NCI-H2029 treated with DMSO at 0.1 percent for 48 hours (cell line): ENCODE measurements at regions not wholly inside any gene's neighbourhood (a gene's known extent, or its start where the extent isn't known, plus 50 kb on each side); places are given as distances from the start of the nearest gene placed in this dataset.
"Not testable (repeated sequence)": the region's sequence is repeated elsewhere in the genome, so short reads cannot be mapped to it uniquely, and the experiment has no call there.

ENCODE experiments used
- DNase-seq: peaks from one replicate; lab custom pipeline; 2025; lab: John Stamatoyannopoulos, UW

DNA sequence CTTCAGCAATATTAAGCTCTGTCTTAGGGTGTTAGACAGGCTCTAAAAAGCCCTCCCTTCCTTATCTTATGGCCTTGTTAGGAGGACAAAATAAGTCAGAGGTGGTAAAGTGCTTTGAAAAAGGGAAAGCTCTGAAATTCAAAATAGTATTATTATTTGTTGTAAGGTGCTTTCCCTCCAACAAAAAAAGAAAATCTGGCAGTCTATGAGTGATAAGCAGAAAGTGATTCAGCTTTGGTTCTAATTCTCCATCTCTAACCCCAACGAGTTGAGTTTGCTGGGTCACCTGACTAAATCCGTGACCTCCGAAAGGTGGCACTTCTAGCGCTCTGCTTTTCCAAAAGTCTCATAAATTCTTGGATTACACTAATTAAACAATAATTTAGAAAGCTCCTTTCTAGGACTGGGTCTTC lies 305.1 kb downstream of the BCL2L11 start:
- DNase-seq: not testable (repeated sequence)

DNA sequence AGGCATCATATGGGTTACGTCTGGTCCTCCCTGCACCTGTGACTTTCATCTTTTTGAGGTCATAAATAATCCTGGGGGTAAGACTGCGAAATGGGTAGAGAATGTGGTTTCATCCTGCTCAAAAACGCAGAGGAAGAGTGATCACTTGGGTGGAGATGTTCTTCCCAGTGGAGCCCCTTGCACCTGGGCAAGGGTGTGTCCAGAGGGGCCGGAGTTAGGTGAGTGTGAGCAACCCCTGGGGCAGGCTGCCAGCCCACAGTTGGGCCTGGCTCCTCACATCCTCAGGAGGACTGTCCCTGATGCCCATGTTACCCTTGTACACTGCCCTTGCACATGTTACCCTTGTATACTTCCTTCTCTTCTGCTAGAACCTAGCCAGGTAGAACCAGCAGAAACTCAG lies 306.6 kb downstream of the BCL2L11 start:
- not testable (repeated sequence) for DNase-seq

DNA sequence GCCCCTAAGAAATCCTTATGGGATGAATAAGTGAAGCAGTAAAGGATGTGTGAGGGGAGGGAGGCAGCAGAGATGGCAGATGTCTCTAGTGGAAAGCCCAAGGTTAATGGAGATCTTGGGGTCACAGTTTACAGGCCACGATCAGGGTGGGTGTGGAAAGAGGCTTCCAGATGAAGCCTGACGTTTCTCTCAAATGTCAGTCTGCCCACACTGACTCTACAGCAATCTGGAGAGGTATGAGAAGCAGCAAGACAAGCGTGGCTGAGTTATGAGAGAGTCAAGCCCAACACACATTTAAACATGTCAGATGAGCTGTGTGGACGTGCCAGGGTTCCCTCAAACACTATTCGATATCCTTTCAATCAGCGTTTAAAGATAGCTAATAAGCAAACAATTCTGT lies 308.2 kb downstream of the BCL2L11 start:
- DNase-seq: not testable (repeated sequence)

DNA sequence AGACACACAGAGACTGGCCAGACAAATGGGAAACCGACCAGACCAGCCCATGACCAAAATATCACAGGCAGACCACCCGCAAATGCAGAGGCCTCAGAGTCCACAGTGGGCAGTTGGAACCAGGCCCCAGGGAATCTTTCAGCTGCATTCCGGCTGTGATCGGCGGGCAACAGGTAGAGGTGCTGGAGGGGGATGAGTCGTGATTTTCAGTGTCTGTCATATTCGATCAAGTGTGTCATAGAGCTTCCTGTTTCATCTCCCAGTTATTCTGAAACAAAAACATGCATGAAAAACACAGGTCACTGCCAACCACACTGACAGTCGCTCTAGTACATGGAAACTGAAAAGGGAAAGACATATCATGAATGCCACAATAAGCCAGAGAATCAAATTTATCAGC lies 308.6 kb downstream of the BCL2L11 start:
- not testable (repeated sequence) for DNase-seq

DNA sequence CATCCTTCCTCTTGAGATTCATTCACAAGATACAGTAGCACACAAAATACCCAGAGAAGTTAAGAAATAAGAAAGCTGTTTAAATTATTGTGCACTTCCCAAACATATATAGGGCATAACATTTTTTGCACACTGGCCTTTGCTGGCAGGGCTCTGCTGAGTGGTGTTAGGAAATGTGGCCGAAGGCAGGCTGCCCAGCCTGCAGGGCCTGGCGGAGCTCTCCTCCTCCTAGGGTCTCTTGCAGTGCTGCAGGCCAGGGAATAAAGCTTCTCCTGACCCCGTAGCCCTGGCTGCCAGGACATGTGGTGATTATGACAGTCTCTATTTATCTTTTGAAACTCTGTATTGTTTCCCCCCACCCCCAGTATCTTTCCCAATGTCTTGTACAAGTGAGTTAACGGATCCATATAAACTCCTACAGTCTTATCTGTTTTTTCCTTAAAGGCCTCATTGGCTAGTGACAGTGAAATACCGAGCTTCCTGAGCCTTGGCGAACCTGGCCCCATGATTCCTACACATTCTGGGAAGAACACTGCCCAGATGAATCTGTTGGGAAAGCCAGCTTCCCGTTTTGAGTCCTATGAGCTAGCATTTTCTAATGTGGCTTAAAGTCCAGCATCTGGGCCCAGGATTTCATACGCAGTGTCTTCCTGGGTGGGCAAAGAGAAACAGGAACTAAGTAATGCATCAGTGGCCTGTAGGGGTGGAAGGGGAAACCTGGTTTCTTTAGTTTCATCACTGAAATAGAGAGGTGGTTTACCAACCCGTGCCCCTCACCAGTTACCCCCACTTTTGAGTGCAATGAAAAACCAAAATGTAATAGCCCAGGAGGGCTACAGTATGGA lies 310.3 kb downstream of the BCL2L11 start:
- not testable (repeated sequence) for DNase-seq

DNA sequence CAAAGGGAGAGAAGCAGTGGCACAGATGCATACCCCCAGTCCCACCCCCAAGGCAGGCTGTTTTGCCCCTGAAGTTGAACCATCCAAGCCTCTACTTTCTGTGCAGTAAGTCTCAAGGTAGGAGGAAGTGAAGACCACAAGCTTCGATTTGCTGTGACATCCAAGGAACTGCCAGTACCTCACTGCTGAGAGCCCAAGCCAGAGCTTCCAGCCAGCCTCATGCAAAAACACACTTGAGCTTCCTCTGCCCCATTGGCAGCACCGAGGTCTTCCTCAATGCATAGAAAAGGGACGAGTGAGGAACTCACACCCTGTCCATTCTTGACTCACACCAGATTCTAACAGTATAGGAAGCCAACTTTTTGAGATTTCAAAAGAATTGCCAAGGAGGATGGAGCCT lies 311.7 kb downstream of the BCL2L11 start:
- not testable (repeated sequence) for DNase-seq

DNA sequence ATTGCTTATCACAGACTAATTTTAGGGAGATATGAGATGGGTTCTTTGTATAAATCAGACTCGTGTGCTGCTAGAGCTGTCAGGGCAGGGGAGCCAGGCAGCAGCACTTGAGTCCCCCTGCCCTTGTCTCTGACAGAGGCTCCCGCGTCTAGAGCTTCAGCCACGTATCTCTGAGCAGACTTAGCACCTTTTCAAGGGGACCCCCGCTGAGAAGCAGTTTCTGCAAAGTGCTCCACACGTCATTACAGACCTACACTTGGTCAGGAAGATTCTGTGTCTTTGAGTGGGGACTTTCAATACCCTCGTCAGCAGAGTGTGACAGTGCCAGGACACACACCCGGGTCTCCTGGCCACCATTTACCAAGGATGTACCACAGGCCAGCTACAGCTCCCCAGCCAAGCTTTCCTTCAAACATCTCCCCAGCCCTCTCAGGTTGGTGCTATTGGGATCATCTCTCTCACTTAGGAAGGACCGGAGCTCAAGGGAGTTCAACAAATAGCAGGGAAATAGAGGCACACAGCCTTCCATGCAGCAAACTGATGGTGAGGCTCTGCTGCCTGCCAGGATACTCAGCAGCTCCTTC lies 312.3 kb downstream of the BCL2L11 start:
- not testable (repeated sequence) for DNase-seq

DNA sequence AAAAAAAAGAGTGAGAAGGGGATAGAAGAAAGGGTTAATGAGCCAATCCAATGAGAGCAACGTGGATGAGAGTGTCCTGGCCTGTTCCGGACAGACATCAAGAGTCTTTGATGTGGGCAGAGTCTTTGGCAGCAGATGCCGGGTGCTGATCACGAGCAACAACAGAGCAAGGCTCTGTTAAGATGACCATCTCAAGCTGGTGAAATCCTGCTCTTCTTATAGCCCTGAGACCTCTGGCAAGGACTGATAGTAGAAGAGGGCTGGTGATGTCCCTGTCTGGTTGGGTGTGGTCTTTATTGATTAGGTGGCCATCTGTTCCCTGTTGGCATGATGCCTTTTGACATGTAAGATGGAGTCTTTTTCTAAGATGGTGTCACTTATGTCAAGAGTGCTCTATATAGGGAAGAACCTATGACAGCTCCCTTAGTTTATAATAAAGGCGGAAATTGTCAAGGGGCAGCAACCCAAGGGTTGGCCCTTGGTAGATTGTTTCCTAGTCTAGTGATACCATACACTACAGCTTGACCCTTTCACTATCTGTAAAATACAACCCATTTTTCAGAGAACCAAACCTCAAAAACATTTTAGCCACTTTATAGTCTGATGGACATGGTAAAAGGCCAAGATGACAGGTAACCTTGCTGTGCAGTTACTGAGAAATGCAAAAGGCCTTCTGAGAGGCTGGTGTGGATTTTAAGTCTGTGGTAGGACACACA lies 313.3 kb downstream of the BCL2L11 start:
- not testable (repeated sequence) for DNase-seq

DNA sequence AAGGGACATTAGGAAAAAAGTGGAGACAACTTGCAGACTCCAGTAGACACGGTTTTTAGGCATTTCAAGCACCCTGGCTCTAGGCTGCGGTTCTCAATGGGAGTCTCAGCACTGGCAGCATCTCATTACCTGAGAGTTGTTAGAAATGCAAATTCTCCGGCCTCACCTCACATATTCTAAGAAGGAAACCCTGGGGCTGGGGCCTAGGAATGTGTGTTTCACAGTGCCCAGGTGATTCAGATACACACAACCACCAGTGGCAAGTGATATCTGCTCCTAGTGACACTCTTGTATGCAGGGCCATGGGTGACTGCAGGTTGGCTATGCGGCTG lies 313.9 kb downstream of the BCL2L11 start:
- DNase-seq: not testable (repeated sequence)

DNA sequence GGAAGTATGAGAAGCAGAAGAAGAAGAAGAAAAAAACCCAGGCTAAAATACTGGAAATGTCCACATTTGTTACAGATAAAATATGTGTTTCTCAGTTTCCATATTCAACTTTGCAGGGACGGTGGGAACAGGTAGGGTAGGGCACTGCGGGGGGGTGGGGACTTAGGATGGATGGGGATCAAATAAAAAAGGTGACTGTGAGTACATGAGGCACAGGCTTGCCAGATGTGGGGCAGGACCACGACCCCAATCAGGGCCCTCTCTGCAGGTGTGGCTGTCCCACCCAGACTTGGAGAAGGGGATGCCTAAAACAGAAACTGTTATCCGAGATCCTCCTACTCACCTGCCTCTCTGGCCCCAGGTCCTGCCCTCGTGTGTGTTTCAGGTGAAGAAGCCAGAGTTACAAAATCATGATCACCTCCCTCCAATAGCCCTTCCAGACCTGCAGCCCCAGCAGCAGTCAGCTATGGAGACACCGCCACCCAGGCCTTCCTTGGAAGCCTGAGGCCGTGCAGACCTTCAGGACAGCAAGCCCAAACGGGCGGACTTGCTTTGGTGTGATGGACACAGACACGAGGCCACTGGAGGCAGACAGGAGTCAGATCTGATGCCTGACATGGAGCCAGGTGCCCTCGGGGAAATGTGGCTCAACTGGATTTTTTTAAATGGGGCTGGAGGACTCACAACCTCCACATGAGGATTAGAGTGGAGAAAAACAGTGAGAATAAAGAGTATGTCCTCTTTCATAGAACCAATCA lies 315.0 kb downstream of the BCL2L11 start:
- not testable (repeated sequence) for DNase-seq

DNA sequence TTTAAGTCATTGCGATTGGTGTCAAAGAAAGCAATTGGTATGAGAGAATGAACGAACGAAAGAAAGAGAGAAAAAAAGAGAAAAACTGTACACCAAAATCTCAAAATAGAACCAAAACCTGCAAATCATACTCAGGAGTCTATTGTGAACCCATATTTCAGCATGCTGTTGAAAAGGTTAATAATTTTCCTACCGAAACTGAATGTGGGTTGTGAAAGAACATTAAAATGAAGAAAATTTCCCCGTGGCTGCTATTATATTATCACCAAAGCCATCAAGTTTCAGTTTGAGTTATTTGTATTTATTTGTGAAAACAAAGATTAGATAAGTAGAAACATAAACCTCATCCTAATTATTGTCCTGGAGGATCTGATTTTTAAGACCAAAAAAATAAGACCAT lies 315.7 kb downstream of the BCL2L11 start:
- DNase-seq: not testable (repeated sequence)

DNA sequence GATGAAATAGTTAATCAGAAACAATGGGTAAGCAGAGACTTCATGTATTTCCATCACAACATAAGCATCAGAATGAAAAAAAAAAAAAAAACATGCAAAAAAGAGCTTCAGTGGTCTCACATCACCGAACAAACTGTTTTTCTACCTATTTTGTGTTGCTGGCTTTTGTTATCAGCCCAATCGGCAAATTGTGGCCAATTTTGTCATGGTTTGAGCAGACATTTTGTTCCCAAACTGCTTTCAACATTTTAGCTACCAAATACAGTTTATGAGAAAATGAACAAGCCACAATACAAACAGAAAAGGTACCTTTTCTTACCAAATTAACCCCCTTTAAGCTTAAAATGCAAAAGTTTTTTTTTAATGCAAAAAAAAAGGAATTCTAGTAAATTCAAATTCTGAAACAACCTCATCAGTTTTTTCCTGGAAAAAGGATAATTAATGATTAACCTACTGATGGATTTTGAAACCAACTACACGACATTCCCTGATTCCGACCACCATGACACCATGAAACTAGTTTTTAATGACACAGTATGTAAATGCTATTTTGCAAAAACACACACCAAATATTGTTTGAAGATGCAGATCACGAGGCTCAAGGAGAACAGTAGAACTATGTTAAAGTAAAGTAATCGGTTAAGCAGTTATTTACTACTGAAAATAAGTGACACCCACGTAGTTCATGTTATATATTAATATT lies 316.7 kb downstream of the BCL2L11 start:
- DNase-seq: not testable (repeated sequence)

DNA sequence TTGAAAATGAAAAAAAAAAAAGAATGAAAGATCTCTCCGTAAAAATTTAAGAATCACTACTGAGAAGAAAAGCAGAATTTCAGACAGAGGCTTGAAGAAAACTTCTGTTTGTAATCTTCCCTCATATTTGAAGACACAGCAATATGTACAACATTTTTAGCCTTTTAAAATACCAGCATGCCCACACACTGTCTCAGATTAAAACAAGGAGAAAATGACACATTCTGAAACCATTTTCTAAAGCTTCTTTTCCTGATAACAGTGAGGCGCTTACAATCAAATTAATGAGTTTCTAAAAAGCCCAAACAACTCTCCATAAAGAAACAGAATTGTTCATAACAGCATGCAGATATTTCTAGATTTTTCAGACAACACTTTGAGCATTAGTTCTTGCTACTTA lies 317.4 kb downstream of the BCL2L11 start:
- not testable (repeated sequence) for DNase-seq

DNA sequence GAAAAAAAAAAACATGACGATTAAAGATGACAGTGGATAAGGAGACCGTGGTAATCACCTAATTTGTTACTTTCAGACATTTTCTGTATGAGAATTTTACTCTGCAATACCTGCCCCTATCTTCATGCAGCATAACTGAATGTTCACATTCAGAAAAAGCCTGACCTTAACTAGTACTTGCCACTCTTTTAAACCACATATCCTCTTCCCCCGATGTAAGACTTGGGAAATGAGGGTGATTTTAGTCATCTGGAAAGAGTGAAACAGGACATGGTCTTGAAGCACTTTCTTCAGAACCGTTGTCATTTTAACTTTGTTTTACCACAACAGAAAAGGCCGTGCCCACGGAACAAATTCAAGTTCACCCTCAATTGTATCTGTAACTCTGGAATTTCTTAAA lies 318.5 kb downstream of the BCL2L11 start:
- not testable (repeated sequence) for DNase-seq

DNA sequence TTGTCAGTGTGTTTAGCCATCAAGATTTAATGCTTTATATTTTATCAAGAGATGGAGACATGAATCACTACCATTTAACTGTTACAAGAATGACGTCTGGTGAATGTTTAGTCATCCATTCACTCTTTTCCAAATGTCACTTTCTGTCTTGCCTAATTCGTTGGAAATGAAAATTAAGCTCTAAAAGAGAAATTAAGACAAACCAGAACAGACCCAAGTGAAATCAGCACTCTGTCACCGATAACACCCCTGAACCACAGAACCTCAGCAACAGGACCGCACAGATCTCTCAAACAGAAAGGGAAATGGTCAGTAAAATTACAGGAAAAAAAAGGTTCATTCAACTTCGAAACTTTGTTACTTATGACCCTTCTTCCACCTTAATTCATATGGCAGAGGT lies 320.9 kb downstream of the BCL2L11 start:
- DNase-seq: not testable (repeated sequence)

DNA sequence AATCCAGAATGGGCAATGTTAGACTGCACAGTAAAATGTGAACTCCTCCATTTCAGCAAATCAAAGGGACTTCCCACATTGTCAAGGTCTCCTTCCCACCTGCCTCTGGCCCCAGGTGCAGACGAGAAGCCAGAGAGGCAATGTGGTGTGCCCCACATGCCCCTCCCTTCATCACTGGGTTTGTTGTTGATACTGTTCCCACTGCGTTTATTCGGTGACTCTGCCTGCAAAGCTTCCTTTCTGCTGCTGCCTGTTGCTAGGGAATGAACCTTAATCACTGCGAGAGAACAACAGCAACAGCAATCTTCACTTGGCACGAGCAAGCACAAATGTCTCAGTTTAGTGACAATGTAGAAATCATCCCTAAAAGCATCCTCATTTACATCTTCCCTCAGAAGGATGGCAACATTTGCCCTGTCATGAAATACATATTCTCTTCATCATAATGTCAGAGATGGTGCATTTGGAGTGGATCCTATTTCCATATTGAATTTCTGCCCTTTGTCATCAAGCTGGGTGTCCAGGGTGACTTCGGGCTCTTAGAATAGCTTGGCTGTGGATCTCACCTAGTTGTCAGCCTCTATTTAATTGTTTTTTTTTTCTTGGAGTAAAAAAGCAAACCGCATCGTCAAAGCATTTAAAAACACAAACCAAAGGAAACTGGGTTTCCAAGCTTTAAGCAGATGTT lies 322.2 kb downstream of the BCL2L11 start:
- DNase-seq: not testable (repeated sequence)

DNA sequence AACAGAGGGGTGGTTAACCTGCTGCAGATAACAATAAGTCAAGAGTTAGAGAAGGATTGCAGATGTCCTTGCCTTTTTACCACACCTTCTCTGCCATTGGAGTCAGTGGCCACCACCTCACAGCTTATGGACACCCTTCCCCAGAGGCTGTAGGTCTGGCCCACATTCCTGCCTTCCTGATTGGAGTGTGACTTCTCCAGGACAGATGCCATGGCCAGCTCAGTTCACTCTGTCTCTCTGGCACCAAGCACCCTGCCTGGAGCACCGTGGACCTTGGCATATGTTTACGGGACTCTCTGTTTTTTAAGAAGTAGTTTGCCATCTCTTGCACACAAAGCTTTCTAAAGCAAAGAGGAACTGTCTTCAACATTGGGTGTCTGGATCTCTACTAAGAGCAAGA lies 323.8 kb downstream of the BCL2L11 start:
- not testable (repeated sequence) for DNase-seq

DNA sequence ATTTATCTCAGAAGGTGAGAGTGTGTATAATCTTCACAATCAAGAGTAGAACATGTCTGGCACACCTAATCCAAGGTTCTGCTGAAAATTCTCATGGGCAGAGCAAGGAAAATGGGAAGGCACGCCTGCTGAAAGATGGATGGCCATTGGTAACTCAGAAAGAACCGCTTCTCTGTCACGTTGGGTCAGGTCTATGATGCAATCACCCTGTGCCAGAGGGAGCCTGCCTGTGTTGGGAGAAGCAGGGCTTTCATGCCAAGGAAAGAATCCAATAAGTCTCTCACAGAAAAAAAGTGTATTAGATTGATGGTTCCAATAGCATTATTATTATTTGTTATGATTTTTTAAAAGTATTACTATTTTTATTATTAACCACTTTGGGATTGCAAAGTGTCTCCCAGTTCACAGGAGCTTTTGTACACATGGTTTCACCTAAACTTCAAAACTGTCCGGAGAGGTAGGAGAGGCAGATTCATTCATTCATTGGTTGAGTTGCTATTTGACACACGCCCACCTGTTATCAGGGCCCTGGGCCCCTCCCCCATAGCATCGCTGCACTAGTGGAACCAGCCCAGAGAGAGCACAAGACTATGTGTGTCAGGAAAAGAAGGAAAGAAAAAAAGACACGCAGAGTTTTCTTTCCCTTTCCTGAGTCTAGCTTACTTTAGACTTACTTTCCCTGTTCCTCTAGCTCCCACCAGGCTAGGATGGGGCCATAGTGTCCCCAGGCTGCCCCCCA lies 324.6 kb downstream of the BCL2L11 start:
- DNase-seq: not testable (repeated sequence)

DNA sequence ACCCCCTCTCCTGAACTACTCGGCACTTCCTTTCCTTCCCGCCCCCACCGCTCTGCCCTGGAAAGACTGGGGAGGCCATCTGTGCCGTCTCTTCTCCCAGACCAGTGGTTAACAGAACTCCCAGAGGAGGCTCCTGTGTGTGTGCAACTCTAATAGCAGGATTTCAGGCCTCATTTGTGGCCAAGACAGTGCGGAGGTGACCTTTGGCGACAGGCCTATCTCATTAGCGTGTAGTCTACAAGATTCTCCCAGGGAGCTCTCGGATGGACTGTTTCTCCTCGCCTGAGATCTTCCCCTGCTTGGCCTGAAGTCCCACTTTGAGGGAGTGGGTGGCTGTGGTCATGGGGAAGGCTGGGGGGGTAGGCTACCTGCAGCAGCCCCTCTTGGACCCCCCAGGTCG lies 325.2 kb downstream of the BCL2L11 start:
- not testable (repeated sequence) for DNase-seq

DNA sequence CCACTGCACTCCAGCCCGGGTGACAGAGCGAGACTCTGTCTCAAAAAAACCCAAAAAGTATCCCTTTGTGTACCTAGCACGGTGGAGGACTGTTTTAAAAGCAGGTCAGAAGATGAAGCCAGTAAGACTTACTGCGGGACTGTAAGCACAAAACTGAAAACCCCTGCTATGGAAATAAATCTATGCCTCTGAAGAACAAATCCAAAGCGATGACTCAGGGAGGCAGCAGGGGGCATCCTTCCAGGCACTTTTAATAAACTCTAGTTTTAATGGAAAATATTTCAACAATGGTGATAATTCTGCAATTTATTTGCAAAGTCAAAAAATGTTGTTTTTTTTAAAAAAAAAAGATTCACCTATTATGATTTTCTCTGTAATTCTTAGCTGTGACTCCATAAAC lies 326.8 kb downstream of the BCL2L11 start:
- DNase-seq: not testable (repeated sequence)
